HEK293 (cell line): ENCODE measurements at regions not wholly inside any gene's neighbourhood (a gene's known extent, or its start where the extent isn't known, plus 50 kb on each side); places are given as distances from the start of the nearest gene placed in this dataset.
A peak's percentile ranks its signal among the peaks of the same experiment; 100 is the strongest.

Experiments
- BCL11B ChIP-seq: fragments of 450-650 bp; formaldehyde crosslinking; IDR thresholded peaks from 2 replicates; pipeline ENCODE4 v1.5.1; 2016; ENCODE audit warnings: low read depth, missing biosample characterization, missing genetic modification characterization
- FEZF1 ChIP-seq: fragments of 450-650 bp; formaldehyde crosslinking; IDR thresholded peaks from 2 replicates; pipeline ENCODE4 v1.5.1; 2016; ENCODE audit warnings: missing biosample characterization, missing genetic modification characterization
- GLIS1 ChIP-seq: fragments of 450-650 bp; formaldehyde crosslinking; IDR thresholded peaks from 2 replicates; pipeline ENCODE4 v1.5.1; 2016; ENCODE audit warnings: missing biosample characterization, missing genetic modification characterization
- HIC1 ChIP-seq: fragments of 450-650 bp; formaldehyde crosslinking; IDR thresholded peaks from 2 replicates; pipeline ENCODE4 v1.5.1; 2016; ENCODE audit warnings: missing biosample characterization, missing genetic modification characterization
- HOXC10 ChIP-seq: sonication (generic); formaldehyde crosslinking; IDR thresholded peaks from 2 replicates; pipeline ENCODE4 v1.8.1; 2023; ENCODE audit warnings: mild to moderate bottlenecking, missing genetic modification reagents
- KLF7 ChIP-seq: fragments of 450-650 bp; formaldehyde crosslinking; IDR thresholded peaks from 2 replicates; pipeline ENCODE4 v1.5.1; 2016; ENCODE audit warnings: missing biosample characterization, missing genetic modification characterization, borderline replicate concordance
- PRDM10 ChIP-seq: fragments of 450-650 bp; formaldehyde crosslinking; IDR thresholded peaks from 2 replicates; pipeline ENCODE4 v1.5.1; 2016; ENCODE audit warnings: missing biosample characterization, missing genetic modification characterization
- REPIN1 ChIP-seq: fragments of 450-650 bp; formaldehyde crosslinking; IDR thresholded peaks from 2 replicates; pipeline ENCODE4 v1.5.1; 2017; ENCODE audit warnings: missing biosample characterization, missing genetic modification characterization, low read depth
- SCRT2 ChIP-seq: fragments of 450-650 bp; formaldehyde crosslinking; IDR thresholded peaks from 2 replicates; pipeline ENCODE4 v1.5.1; 2016; ENCODE audit warnings: missing biosample characterization, missing genetic modification characterization
- SP3 ChIP-seq: fragments of 450-650 bp; formaldehyde crosslinking; IDR thresholded peaks from 2 replicates; pipeline ENCODE4 v1.5.1; 2016; ENCODE audit warnings: missing biosample characterization, missing genetic modification characterization
- SP7 ChIP-seq: fragments of 450-650 bp; formaldehyde crosslinking; IDR thresholded peaks from 2 replicates; pipeline ENCODE4 v1.5.1; 2016; ENCODE audit warnings: missing biosample characterization, missing genetic modification characterization
- TRIM28 ChIP-seq: IDR thresholded peaks from 2 replicates; pipeline ENCODE4 v1.6.1; 2011; ENCODE audit warnings: low read length, control low read depth, borderline replicate concordance
- YY1 ChIP-seq: fragments of 450-650 bp; formaldehyde crosslinking; IDR thresholded peaks from 2 replicates; pipeline ENCODE4 v1.5.1; 2018; ENCODE audit warnings: missing biosample characterization, missing genetic modification characterization
- ZBTB48 ChIP-seq: fragments of 450-650 bp; formaldehyde crosslinking; IDR thresholded peaks from 2 replicates; pipeline ENCODE4 v1.5.1; 2016; ENCODE audit warnings: missing biosample characterization, missing genetic modification characterization
- ZNF133 ChIP-seq: fragments of 450-650 bp; formaldehyde crosslinking; IDR thresholded peaks from 2 replicates; pipeline ENCODE4 v1.5.1; 2016; ENCODE audit warnings: missing biosample characterization, missing genetic modification characterization
- ZNF146 ChIP-seq: fragments of 450-650 bp; formaldehyde crosslinking; IDR thresholded peaks from 2 replicates; pipeline ENCODE4 v1.5.1; 2016; ENCODE audit warnings: missing biosample characterization, missing genetic modification characterization
- ZNF148 ChIP-seq: fragments of 450-650 bp; formaldehyde crosslinking; IDR thresholded peaks from 2 replicates; pipeline ENCODE4 v1.5.0; 2017; ENCODE audit warnings: missing biosample characterization, missing genetic modification characterization, borderline replicate concordance
- ZNF155 ChIP-seq: fragments of 450-650 bp; formaldehyde crosslinking; IDR thresholded peaks from 2 replicates; pipeline ENCODE4 v1.5.1; 2016; ENCODE audit warnings: missing biosample characterization, missing genetic modification characterization
- ZNF214 ChIP-seq: fragments of 450-650 bp; formaldehyde crosslinking; IDR thresholded peaks from 2 replicates; pipeline ENCODE4 v1.5.1; 2017; ENCODE audit warnings: missing biosample characterization, mild to moderate bottlenecking, missing genetic modification characterization, borderline replicate concordance
- ZNF23 ChIP-seq: fragments of 450-650 bp; formaldehyde crosslinking; IDR thresholded peaks from 2 replicates; pipeline ENCODE4 v1.5.1; 2016; ENCODE audit warnings: missing biosample characterization, missing genetic modification characterization, borderline replicate concordance
- ZNF362 ChIP-seq: fragments of 450-650 bp; formaldehyde crosslinking; IDR thresholded peaks from 2 replicates; pipeline ENCODE4 v1.5.1; 2016; ENCODE audit warnings: missing biosample characterization, missing genetic modification characterization
- ZNF366 ChIP-seq: fragments of 450-650 bp; formaldehyde crosslinking; conservative IDR thresholded peaks from 2 replicates; pipeline ENCODE4 v1.5.1; 2016; ENCODE audit warnings: missing biosample characterization, missing genetic modification characterization
- ZNF473 ChIP-seq: fragments of 450-650 bp; formaldehyde crosslinking; IDR thresholded peaks from 2 replicates; pipeline ENCODE4 v1.5.1; 2017; ENCODE audit warnings: missing biosample characterization, missing genetic modification characterization
- ZNF48 ChIP-seq: fragments of 450-650 bp; formaldehyde crosslinking; IDR thresholded peaks from 2 replicates; pipeline ENCODE4 v1.5.1; 2016; ENCODE audit warnings: missing biosample characterization, missing genetic modification characterization
- ZNF544 ChIP-seq: fragments of 450-650 bp; formaldehyde crosslinking; IDR thresholded peaks from 2 replicates; pipeline ENCODE4 v1.5.0; 2017; ENCODE audit warnings: missing biosample characterization, missing genetic modification characterization
- ZNF561 ChIP-seq: fragments of 450-650 bp; IDR thresholded peaks from 2 replicates; pipeline ENCODE4 v1.5.1; 2018; ENCODE audit warnings: missing biosample characterization, missing genetic modification characterization, borderline replicate concordance
- ZNF580 ChIP-seq: fragments of 450-650 bp; formaldehyde crosslinking; IDR thresholded peaks from 2 replicates; pipeline ENCODE4 v1.5.1; 2016; ENCODE audit warnings: missing biosample characterization, missing genetic modification characterization
- ZNF843 ChIP-seq: fragments of 450-650 bp; formaldehyde crosslinking; IDR thresholded peaks from 2 replicates; pipeline ENCODE4 v1.5.1; 2016; ENCODE audit warnings: missing biosample characterization, missing genetic modification characterization
- TF ChIP-seq, protein P1 (sequence below): fragments of 450-650 bp; formaldehyde crosslinking; IDR thresholded peaks from 2 replicates; pipeline ENCODE4 v1.5.1; 2016; ENCODE audit warnings: missing biosample characterization, missing genetic modification characterization, borderline replicate concordance

- no peak for TF ChIP-seq ZNF366
- TF ChIP-seq ZNF48 = no peak
- peak; percentile 39; the same call in 1 of the 2 replicates for TF ChIP-seq FEZF1 (tag by site-specific recombination)
- no peak for TF ChIP-seq ZNF146 (tag by site-specific recombination)
- no peak for TF ChIP-seq TRIM28
- no peak for TF ChIP-seq ZNF214 (tag by site-specific recombination)
- 0 out of 2 replicates have a peak, but pooled peaks have one; percentile 40 for TF ChIP-seq YY1 (tag by site-specific recombination)
- no peak for TF ChIP-seq ZNF561 (tag by site-specific recombination)
- TF ChIP-seq ZNF580 = no peak
- TF ChIP-seq ZNF133 (tag by site-specific recombination) = no peak
- no peak for TF ChIP-seq ZNF148
- TF ChIP-seq SP7 (tag by site-specific recombination) = peak; percentile 46; the same call in 1 of the 2 replicates
- no peak for TF ChIP-seq ZNF473 (tag by site-specific recombination)
- TF ChIP-seq SCRT2 (tag by site-specific recombination) = no peak
- 0 out of 2 replicates have a peak, but pooled peaks have one; percentile 23 for TF ChIP-seq ZNF362 (tag by site-specific recombination)
- TF ChIP-seq HOXC10 (CRISPR knock-in tag) = no peak
- TF ChIP-seq ZNF843 = 0 out of 2 replicates have a peak, but pooled peaks have one; percentile 37
- no peak for TF ChIP-seq REPIN1
- TF ChIP-seq, protein P1, sequence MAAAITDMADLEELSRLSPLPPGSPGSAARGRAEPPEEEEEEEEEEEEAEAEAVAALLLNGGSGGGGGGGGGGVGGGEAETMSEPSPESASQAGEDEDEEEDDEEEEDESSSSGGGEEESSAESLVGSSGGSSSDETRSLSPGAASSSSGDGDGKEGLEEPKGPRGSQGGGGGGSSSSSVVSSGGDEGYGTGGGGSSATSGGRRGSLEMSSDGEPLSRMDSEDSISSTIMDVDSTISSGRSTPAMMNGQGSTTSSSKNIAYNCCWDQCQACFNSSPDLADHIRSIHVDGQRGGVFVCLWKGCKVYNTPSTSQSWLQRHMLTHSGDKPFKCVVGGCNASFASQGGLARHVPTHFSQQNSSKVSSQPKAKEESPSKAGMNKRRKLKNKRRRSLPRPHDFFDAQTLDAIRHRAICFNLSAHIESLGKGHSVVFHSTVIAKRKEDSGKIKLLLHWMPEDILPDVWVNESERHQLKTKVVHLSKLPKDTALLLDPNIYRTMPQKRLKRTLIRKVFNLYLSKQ (tag by site-specific recombination) = no peak
- no peak for TF ChIP-seq ZBTB48 (tag by site-specific recombination)
- no peak for TF ChIP-seq ZNF155 (tag by site-specific recombination)
- peak; percentile 56 for TF ChIP-seq SP3 (tag by site-specific recombination)
- TF ChIP-seq GLIS1 (tag by site-specific recombination) = no peak
- TF ChIP-seq HIC1 = no peak; the same call in 1 of the 2 replicates
- no peak for TF ChIP-seq ZNF23
- no peak for TF ChIP-seq KLF7 (tag by site-specific recombination)
- TF ChIP-seq ZNF544 = no peak
- 0 out of 2 replicates have a peak, but pooled peaks have one; percentile 8 for TF ChIP-seq PRDM10
- no peak; the same call in 1 of the 2 replicates for TF ChIP-seq BCL11B (tag by site-specific recombination)
These were observed 114.8 kb upstream of the PRSS16 start (continued) for GRCh38 chr6:27132532-27133280.
